ENCODE measurements at regions not wholly inside any gene's neighbourhood (a gene's known extent, or its start where the extent isn't known, plus 50 kb on each side); places are given as distances from the start of the nearest gene placed in this dataset.

DNA sequence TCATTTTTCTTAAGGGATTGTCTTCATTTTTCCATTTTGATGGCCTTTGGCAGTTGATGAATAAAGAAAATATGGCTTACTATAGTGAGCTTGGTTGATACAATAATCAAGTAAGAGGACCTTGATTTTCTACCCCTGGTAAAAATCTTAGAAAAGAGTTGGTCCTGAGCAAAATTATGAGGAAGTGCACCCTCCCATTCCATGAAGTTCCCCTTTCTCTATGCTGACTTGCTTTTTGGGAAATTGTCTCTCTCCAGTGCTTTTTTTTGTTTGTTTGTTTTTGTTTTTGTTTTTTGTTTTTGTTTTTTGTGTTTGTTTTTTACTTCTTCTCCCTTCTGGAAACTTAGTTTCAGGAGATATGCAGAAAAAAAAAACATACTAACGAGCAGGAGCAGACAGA, 449.2 kb upstream of the ACTBL2 start:
- DNase-seq (ENCODE audit: low read depth in 1 of 2, low spot score in 2 of 2) (no peak), FAIRE-seq (no peak)
- no peak overlapping the region for H3K14ac ChIP-seq (ENCODE audit: insufficient read length)
- no peak overlapping the region for H3K27ac ChIP-seq (ENCODE audit: low read depth, low read length)
- H3K56ac ChIP-seq (replicated peaks; ENCODE audit: insufficient read length, low read depth, low read length) = no peak overlapping the region
- no peak overlapping the region for H3K18ac ChIP-seq (ENCODE audit: extremely low read depth, low read length)
- no peak overlapping the region for H4K8ac ChIP-seq (ENCODE audit: extremely low read depth, insufficient read depth, low read length)
- no peak overlapping the region for H4K5ac ChIP-seq (ENCODE audit: insufficient read length, low read depth, low read length)
- H2BK20ac ChIP-seq (ENCODE audit: low read length) = no peak overlapping the region
- H3K79me2 ChIP-seq (ENCODE audit: control insufficient read depth in 1 of 2, insufficient read depth in 2 of 2, low read length in 2 of 2) = no peaks in the 10 kb centered on the region
- H2BK120ac ChIP-seq (replicated peaks; ENCODE audit: low read depth, low read length) = no peak overlapping the region
- ChIA-PET POLR2A (ENCODE audit: partially characterized antibody) (no interaction called here), CTCF (ENCODE audit: partially characterized antibody) (no interaction called here)
- H3K4me2 ChIP-seq (ENCODE audit: insufficient read depth in 1 of 2, low read depth in 2 of 2, low read length in 2 of 2) = no peak overlapping the region
- no peak overlapping the region for H2AK5ac ChIP-seq (ENCODE audit: low read depth, low read length)
- H4K91ac ChIP-seq (replicated peaks; ENCODE audit: insufficient read length, low read length) = no peak overlapping the region
- H2BK15ac ChIP-seq (ENCODE audit: low read length) = no peak overlapping the region
- no peaks in the 10 kb centered on the region for H3K79me1 ChIP-seq (ENCODE audit: low read depth, low read length)
- no peak overlapping the region for H3K4ac ChIP-seq (replicated peaks; ENCODE audit: insufficient read length, low read depth, low read length)
- no peaks in the 10 kb centered on the region for H3K4me1 ChIP-seq (replicated peaks in 1 of 4; ENCODE audit: control insufficient read depth in 3 of 4, insufficient read depth in 4 of 4, low read length in 3 of 4)
- no peak overlapping the region for H3K4me3 ChIP-seq (ENCODE audit: extremely low read depth in 1 of 4, insufficient read depth in 2 of 4, low read depth in 3 of 4, low read length in 4 of 4)
- no peaks in the 10 kb centered on the region for H3K9me3 ChIP-seq (ENCODE audit: insufficient read depth in 2 of 2, low read depth in 1 of 2, low read length in 1 of 2)
- H2BK12ac ChIP-seq (ENCODE audit: low read depth, low read length) = no peak overlapping the region
- no peaks in the 10 kb centered on the region for H3K27me3 ChIP-seq (replicated peaks in 1 of 4; ENCODE audit: control insufficient read depth in 3 of 4, extremely low read depth in 1 of 4, insufficient read depth in 3 of 4, low read length in 3 of 4)
- no peaks in the 10 kb centered on the region for H4K20me1 ChIP-seq (replicated peaks in 1 of 2; ENCODE audit: control insufficient read depth in 1 of 2, insufficient read depth in 2 of 2, low read length in 2 of 2)
- no peak overlapping the region for H2AFZ ChIP-seq (ENCODE audit: low read length)
- no peak overlapping the region for H2BK5ac ChIP-seq (ENCODE audit: low read depth, low read length)
- no peaks in the 10 kb centered on the region for H3K36me3 ChIP-seq (ENCODE audit: control insufficient read depth in 2 of 4, insufficient read depth in 4 of 4, low read length in 3 of 4)
- H3K23me2 ChIP-seq (ENCODE audit: low read depth, low read length) = no peaks in the 10 kb centered on the region
- WGBS, 2 experiments (ENCODE audit: extremely low coverage in 1 of 2, insufficient coverage in 1 of 2, insufficient read length in 1 of 2, insufficient replicate concordance in 2 of 2, low coverage in 1 of 2, low lambda C conversion rate in 2 of 2, missing lambda C conversion rate in 1 of 2) = 89% methylated on average over 1 of the region's 1 CpG; no CpG with 5 or more reads in 1 of the 2 experiments
- H3K23ac ChIP-seq (ENCODE audit: insufficient read length) = no peak overlapping the region
- no peak overlapping the region for H3K9ac ChIP-seq (replicated peaks in 1 of 4; ENCODE audit: extremely low read depth in 1 of 4, low read depth in 3 of 4, low read length in 3 of 4)
- TF ChIP-seq SP4 (IDR thresholded peaks at IDR 0.05; ENCODE audit: low read length) = no peak
- no peak for TF ChIP-seq SRF (IDR thresholded peaks at IDR 0.05; ENCODE audit: low read depth, low read length)
- no peak for TF ChIP-seq TEAD4 (IDR thresholded peaks at IDR 0.05; ENCODE audit: low read depth, low read length)
- TF ChIP-seq POLR2A (IDR thresholded peaks at IDR 0.05; ENCODE audit: control extremely low read depth in 1 of 2, low read depth in 2 of 2, low read length in 2 of 2) = no peak
- no peak for TF ChIP-seq JUND (IDR thresholded peaks at IDR 0.05; ENCODE audit: low read length)
- TF ChIP-seq TBP (IDR thresholded peaks at IDR 0.05; ENCODE audit: low read depth, low read length) = no peak
- TF ChIP-seq RFX5 (IDR thresholded peaks at IDR 0.05; ENCODE audit: borderline replicate concordance, low read depth, low read length) = no peak
- TF ChIP-seq JUN (IDR thresholded peaks at IDR 0.05; ENCODE audit: low read depth, low read length) = no peak
- no peak for TF ChIP-seq KDM1A (IDR thresholded peaks at IDR 0.05; ENCODE audit: borderline replicate concordance, low read length)
- TF ChIP-seq, protein P1, sequence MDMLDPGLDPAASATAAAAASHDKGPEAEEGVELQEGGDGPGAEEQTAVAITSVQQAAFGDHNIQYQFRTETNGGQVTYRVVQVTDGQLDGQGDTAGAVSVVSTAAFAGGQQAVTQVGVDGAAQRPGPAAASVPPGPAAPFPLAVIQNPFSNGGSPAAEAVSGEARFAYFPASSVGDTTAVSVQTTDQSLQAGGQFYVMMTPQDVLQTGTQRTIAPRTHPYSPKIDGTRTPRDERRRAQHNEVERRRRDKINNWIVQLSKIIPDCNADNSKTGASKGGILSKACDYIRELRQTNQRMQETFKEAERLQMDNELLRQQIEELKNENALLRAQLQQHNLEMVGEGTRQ (IDR thresholded peaks at IDR 0.05; ENCODE audit: low read length) = no peak
- no peak for TF ChIP-seq RAD21 (IDR thresholded peaks at IDR 0.05 in 1 of 2, conservative IDR thresholded peaks at IDR 0.05 in 1 of 2; ENCODE audit: low read depth in 2 of 2, low read length in 2 of 2)
- TF ChIP-seq MAFK (IDR thresholded peaks at IDR 0.05; ENCODE audit: low read depth, low read length) = no peak
- TF ChIP-seq RXRA (IDR thresholded peaks at IDR 0.05; ENCODE audit: insufficient read depth, low read depth, low read length) = no peak
- TF ChIP-seq, protein P2, sequence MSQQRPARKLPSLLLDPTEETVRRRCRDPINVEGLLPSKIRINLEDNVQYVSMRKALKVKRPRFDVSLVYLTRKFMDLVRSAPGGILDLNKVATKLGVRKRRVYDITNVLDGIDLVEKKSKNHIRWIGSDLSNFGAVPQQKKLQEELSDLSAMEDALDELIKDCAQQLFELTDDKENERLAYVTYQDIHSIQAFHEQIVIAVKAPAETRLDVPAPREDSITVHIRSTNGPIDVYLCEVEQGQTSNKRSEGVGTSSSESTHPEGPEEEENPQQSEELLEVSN (IDR thresholded peaks at IDR 0.05) = no peak

Data from H1 (cell line).